IMR-90 (cell line): ENCODE measurements at regions not wholly inside any gene's neighbourhood (a gene's known extent, or its start where the extent isn't known, plus 50 kb on each side); places are given as distances from the start of the nearest gene placed in this dataset.

Experiments used
- ATAC-seq: fragments of 200-7000 bp; cut with Tn5 transposase; 2 replicates; pipeline ENCODE4 v1.9.1; 2020; ENCODE audit warnings: low read depth, mild to moderate bottlenecking, moderate library complexity
- BruUV-seq: library from RNA; stranded (reverse); fragments of 400-500 nt; replicated peaks from 2 replicates; lab custom pipeline; 2021; lab: Mats Ljungman, UMichigan
- CTCF ChIA-PET: fragments of 300-600 bp; formaldehyde crosslinking; extraction: SDS; loops from one replicate; lab custom pipeline; 2021; ENCODE audit warnings: antibody characterized with exemption; lab: Yijun Ruan, JAX
- POLR2A ChIA-PET: fragments of 300-600 bp; sonication (Branson Sonifier 250); formaldehyde crosslinking; loops from one replicate; lab custom pipeline; 2022; ENCODE audit warnings: antibody characterized with exemption; ENCODE audit not compliant: unreplicated experiment; lab: Charles Lee
- DNase-seq: peaks from one replicate; pipeline ENCODE4 v3.0.0; 2013
- H2AFZ ChIP-seq: replicated peaks from 2 replicates; pipeline ENCODE3; 2013; ENCODE audit warnings: low read length, mild to moderate bottlenecking; ENCODE audit not compliant: poor library complexity
- H2AK5ac ChIP-seq: 2 replicates; pipeline ENCODE4 v1.6.1; 2013; ENCODE audit warnings: low read depth, low read length, inconsistent platforms
- H2AK9ac ChIP-seq: replicated peaks from 2 replicates; pipeline ENCODE3; 2013; ENCODE audit warnings: mild to moderate bottlenecking, low read depth, low read length, moderate library complexity; ENCODE audit not compliant: poor library complexity
- H2BK120ac ChIP-seq: 2 replicates; pipeline ENCODE4 v1.6.1; 2013; ENCODE audit warnings: low read depth, low read length, inconsistent platforms
- H2BK15ac ChIP-seq: 3 replicates; pipeline ENCODE4 v1.6.1; 2013; ENCODE audit warnings: low read depth, low read length, inconsistent platforms
- H2BK20ac ChIP-seq: 2 replicates; pipeline ENCODE4 v1.6.1; 2013; ENCODE audit warnings: low read depth, mild to moderate bottlenecking, inconsistent platforms, low read length, moderate library complexity
- H2BK5ac ChIP-seq: 2 replicates; pipeline ENCODE4 v1.6.1; 2013; ENCODE audit warnings: mild to moderate bottlenecking, low read depth, low read length, inconsistent platforms; ENCODE audit not compliant: poor library complexity, severe bottlenecking
- H3K14ac ChIP-seq: replicated peaks from 2 replicates; pipeline ENCODE4 v1.6.1; 2013; ENCODE audit warnings: low read depth, low read length, inconsistent platforms
- H3K18ac ChIP-seq: 2 replicates; pipeline ENCODE4 v1.6.1; 2013; ENCODE audit warnings: low read depth, low read length, control low read depth
- H3K23ac ChIP-seq: 2 replicates; pipeline ENCODE4 v1.6.1; 2013; ENCODE audit warnings: low read depth, low read length, inconsistent platforms
- H3K27ac ChIP-seq: 2 replicates; pipeline ENCODE4 v1.5.1; 2013; ENCODE audit warnings: mild to moderate bottlenecking, control low read depth, low read length; ENCODE audit not compliant: insufficient read depth
- H3K27me3 ChIP-seq: 2 replicates; pipeline ENCODE4 v1.6.1; 2013; ENCODE audit warnings: low read length; ENCODE audit not compliant: control insufficient read depth, insufficient read depth
- H3K36me3 ChIP-seq: 2 replicates; pipeline ENCODE4 v1.6.1; 2013; ENCODE audit warnings: low read length, mixed read lengths; ENCODE audit not compliant: control insufficient read depth, insufficient read depth
- H3K4ac ChIP-seq: 2 replicates; pipeline ENCODE4 v1.6.1; 2013; ENCODE audit warnings: low read depth, low read length, inconsistent platforms
- H3K4me1 ChIP-seq: 2 replicates; pipeline ENCODE4 v1.6.1; 2013; ENCODE audit warnings: low read length, mixed read lengths; ENCODE audit not compliant: control insufficient read depth, insufficient read depth
- H3K4me2 ChIP-seq: 2 replicates; pipeline ENCODE4 v1.6.1; 2013; ENCODE audit warnings: low read depth, mild to moderate bottlenecking, control low read depth, low read length, moderate library complexity
- H3K4me3 ChIP-seq: 2 replicates; pipeline ENCODE4 v1.5.1; 2013; ENCODE audit warnings: low read depth, mild to moderate bottlenecking, control low read depth, low read length, moderate library complexity; ENCODE audit not compliant: insufficient read depth
- H3K56ac ChIP-seq: 2 replicates; pipeline ENCODE4 v1.6.1; 2013; ENCODE audit warnings: low read length, inconsistent platforms; ENCODE audit not compliant: insufficient read depth; ENCODE audit errors: extremely low read depth
- H3K79me1 ChIP-seq, 2 experiments: 2 replicates each; pipeline ENCODE4 v1.6.1; 2013; ENCODE audit warnings: low read length in 2 of 2, inconsistent platforms in 1 of 2, low read depth in 1 of 2
- H3K9ac ChIP-seq: 2 replicates; pipeline ENCODE4 v1.6.1; 2013; ENCODE audit warnings: low read depth, low read length, control low read depth
- H3K9me1 ChIP-seq: 2 replicates; pipeline ENCODE4 v1.6.1; 2013; ENCODE audit warnings: low read length, inconsistent platforms; ENCODE audit not compliant: insufficient read depth
- H3K9me3 ChIP-seq: 2 replicates; pipeline ENCODE4 v1.6.1; 2013; ENCODE audit warnings: low read length; ENCODE audit not compliant: control insufficient read depth, insufficient read depth
- H4K20me1 ChIP-seq: 2 replicates; pipeline ENCODE4 v1.6.1; 2013; ENCODE audit warnings: low read length, inconsistent platforms; ENCODE audit not compliant: insufficient read depth
- H4K5ac ChIP-seq: 2 replicates; pipeline ENCODE4 v1.6.1; 2013; ENCODE audit warnings: mild to moderate bottlenecking, low read depth, low read length, control low read depth
- H4K8ac ChIP-seq, 2 experiments: 2 replicates each; pipeline ENCODE4 v1.6.1; 2013; ENCODE audit warnings: low read depth in 2 of 2, low read length in 2 of 2, control low read depth in 1 of 2, inconsistent platforms in 1 of 2
- H4K91ac ChIP-seq: 2 replicates; pipeline ENCODE4 v1.6.1; 2013; ENCODE audit warnings: low read depth, low read length, inconsistent platforms; ENCODE audit not compliant: insufficient read depth
- CHD1 ChIP-seq: IDR thresholded peaks from 2 replicates; pipeline ENCODE4 v1.6.1; 2012; ENCODE audit warnings: low read depth, low read length, improper control_type of control experiment
- FOS ChIP-seq: fragments of 150-350 bp; IDR thresholded peaks from 2 replicates; pipeline ENCODE4 v1.6.1; 2016; ENCODE audit warnings: low read depth, low read length
- MAFK ChIP-seq: IDR thresholded peaks from 2 replicates; pipeline ENCODE4 v1.6.1; 2012; ENCODE audit warnings: low read depth, low read length, improper control_type of control experiment
- MAZ ChIP-seq: IDR thresholded peaks from 2 replicates; pipeline ENCODE4 v1.6.1; 2012; ENCODE audit warnings: low read depth, mild to moderate bottlenecking, low read length, improper control_type of control experiment, moderate library complexity, borderline replicate concordance
- POLR2A ChIP-seq: IDR thresholded peaks from 2 replicates; pipeline ENCODE4 v1.6.1; 2012; ENCODE audit warnings: mild to moderate bottlenecking, low read depth, low read length
- RAD21 ChIP-seq: IDR thresholded peaks from 2 replicates; pipeline ENCODE4 v1.6.1; 2012; ENCODE audit warnings: low read length, improper control_type of control experiment
- RCOR1 ChIP-seq: IDR thresholded peaks from 2 replicates; pipeline ENCODE4 v1.6.1; 2012; ENCODE audit warnings: mild to moderate bottlenecking, low read length, improper control_type of control experiment; ENCODE audit not compliant: insufficient replicate concordance
- RFX5 ChIP-seq: IDR thresholded peaks from 2 replicates; pipeline ENCODE4 v1.8.0; 2012; ENCODE audit warnings: low read depth, mild to moderate bottlenecking, low read length, moderate library complexity
- SMC3 ChIP-seq: fragments of 150-350 bp; IDR thresholded peaks from 2 replicates; pipeline ENCODE4 v1.6.1; 2016; ENCODE audit warnings: low read depth, mild to moderate bottlenecking, antibody characterized with exemption, low read length, moderate library complexity
- WGBS, 2 experiments: methylation state at CpG; one replicate each; pipeline versions ENCODE4 v1.1.5 to v1.1.7; 2013; ENCODE audit warnings: missing lambda C conversion rate in 2 of 2; ENCODE audit not compliant: insufficient read length in 1 of 2; ENCODE audit errors: extremely low coverage in 2 of 2; 5-methylcytosine and 5-hydroxymethylcytosine counted together
- dilution Hi-C: fragments of 300-500 bp; cut with HindIII; formaldehyde crosslinking; loops from one replicate; pipeline ENCODE4 v1.14.3; 2018; ENCODE audit warnings: low sequenced_read_pairs; ENCODE audit not compliant: unreplicated experiment
- in situ Hi-C: fragments of 300-500 bp; cut with MboI; formaldehyde crosslinking; loops from 3 replicates; pipeline ENCODE4 v1.14.3; 2019; ENCODE audit warnings: low sequenced_read_pairs, inconsistent platforms, mixed read lengths
- intact Hi-C: fragments of 100-400 bp; cut with micrococcal nuclease; formaldehyde crosslinking; loops from 2 replicates; pipeline ENCODE4 v1.10.0; 2022
- TF ChIP-seq, protein P1 (sequence below): conservative IDR thresholded peaks from 2 replicates; pipeline ENCODE4 v1.5.1; 2012; ENCODE audit warnings: mild to moderate bottlenecking, low read depth, low read length, improper control_type of control experiment

DNA sequence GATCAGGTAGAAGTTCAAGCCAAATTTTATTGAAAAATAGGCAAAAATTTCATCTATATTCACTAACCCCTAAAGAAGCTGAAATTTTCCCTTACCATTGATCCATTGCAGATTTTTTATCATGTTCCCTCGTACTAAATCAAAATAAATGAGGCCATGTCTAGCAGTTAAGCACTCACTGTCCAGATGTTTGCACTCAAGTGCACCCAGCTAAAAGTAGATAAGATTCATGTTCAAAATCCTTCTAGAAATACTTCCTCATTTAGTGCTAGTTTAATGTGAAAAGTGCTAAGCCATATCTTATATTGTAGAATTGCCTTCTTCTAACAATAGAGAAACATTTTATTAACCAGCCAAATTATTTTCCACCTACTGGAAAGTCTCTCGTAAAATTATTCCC is 164.7 kb upstream of the UBE2E2 start:
- no peak overlapping the region for H4K8ac ChIP-seq
- H2BK20ac ChIP-seq: no peak overlapping the region
- no peak for ATAC-seq
- H3K56ac ChIP-seq: no peak overlapping the region
- no peaks in the 10 kb centered on the region for H4K20me1 ChIP-seq
- H2BK5ac ChIP-seq: no peak overlapping the region
- H3K9me3 ChIP-seq: no peaks in the 10 kb centered on the region
- dilution Hi-C loops: no loop called here
- H3K4me3 ChIP-seq: no peak overlapping the region
- H3K9ac ChIP-seq: no peak overlapping the region
- H3K14ac ChIP-seq: no peak overlapping the region
- no peak overlapping the region for H2AK5ac ChIP-seq
- no peaks in the 10 kb centered on the region; the same call in 1 of the 2 replicates for H3K27me3 ChIP-seq
- H3K4me1 ChIP-seq: no peaks in the 10 kb centered on the region
- no peak overlapping the region for H3K18ac ChIP-seq
- H3K4me2 ChIP-seq: no peak overlapping the region
- no peak overlapping the region for H2AK9ac ChIP-seq
- no peak overlapping the region for H4K91ac ChIP-seq
- H2BK15ac ChIP-seq: no peak overlapping the region
- H2BK120ac ChIP-seq: no peak overlapping the region
- in situ Hi-C loops: no loop called here
- H4K5ac ChIP-seq: no peak overlapping the region
- intact Hi-C loops: no loop called here
- no peaks in the 10 kb centered on the region for H3K36me3 ChIP-seq
- ChIA-PET POLR2A (no interaction called here), CTCF (no interaction called here)
- H3K27ac ChIP-seq: no peak overlapping the region
- WGBS, 2 experiments: no CpG with 5 or more reads among the region's 2 CpGs
- no TSS peak for BruUV-seq
- TF ChIP-seq CHD1: no peak
- TF ChIP-seq, protein P1, sequence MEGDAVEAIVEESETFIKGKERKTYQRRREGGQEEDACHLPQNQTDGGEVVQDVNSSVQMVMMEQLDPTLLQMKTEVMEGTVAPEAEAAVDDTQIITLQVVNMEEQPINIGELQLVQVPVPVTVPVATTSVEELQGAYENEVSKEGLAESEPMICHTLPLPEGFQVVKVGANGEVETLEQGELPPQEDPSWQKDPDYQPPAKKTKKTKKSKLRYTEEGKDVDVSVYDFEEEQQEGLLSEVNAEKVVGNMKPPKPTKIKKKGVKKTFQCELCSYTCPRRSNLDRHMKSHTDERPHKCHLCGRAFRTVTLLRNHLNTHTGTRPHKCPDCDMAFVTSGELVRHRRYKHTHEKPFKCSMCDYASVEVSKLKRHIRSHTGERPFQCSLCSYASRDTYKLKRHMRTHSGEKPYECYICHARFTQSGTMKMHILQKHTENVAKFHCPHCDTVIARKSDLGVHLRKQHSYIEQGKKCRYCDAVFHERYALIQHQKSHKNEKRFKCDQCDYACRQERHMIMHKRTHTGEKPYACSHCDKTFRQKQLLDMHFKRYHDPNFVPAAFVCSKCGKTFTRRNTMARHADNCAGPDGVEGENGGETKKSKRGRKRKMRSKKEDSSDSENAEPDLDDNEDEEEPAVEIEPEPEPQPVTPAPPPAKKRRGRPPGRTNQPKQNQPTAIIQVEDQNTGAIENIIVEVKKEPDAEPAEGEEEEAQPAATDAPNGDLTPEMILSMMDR: no peak
- TF ChIP-seq MAZ: no peak
- TF ChIP-seq MAFK: no peak
- no peak for TF ChIP-seq SMC3
- TF ChIP-seq RFX5: no peak
- no peak for TF ChIP-seq POLR2A
- no peak for TF ChIP-seq RCOR1
- TF ChIP-seq FOS: no peak
- no peak for TF ChIP-seq RAD21
- H3K23ac ChIP-seq: no peak overlapping the region
- no peak overlapping the region for H2AFZ ChIP-seq
- H3K4ac ChIP-seq: no peak overlapping the region
- H3K9me1 ChIP-seq: no peaks in the 10 kb centered on the region
- DNase-seq: no peak
- H3K79me1 ChIP-seq: no peaks in the 10 kb centered on the region
